ENCODE measurements at regions not wholly inside any gene's neighbourhood (a gene's known extent, or its start where the extent isn't known, plus 50 kb on each side); places are given as distances from the start of the nearest gene placed in this dataset.

DNA sequence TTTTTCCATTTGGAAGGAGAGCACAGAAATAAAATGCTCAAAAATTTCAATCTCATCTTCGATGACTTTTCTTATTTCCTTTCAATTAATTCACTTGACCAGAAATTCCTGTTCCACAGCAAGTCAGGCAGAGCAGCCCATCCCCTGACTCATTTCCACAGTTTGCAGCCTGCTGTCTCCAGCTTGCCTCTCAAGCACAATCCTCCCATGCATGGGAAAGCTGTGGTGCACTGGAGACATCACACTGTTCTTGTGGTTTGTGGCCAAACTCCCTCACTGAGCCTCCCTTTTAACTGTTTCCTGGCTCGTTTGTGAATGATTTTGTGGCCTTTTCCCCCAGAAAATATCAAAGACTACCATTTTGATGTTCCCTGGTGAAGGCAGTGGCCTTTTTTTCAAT is 114.0 kb upstream of the ENPEP start:
- TF ChIP-seq POLR2A (IDR thresholded peaks at IDR 0.05) = no peak
- TF ChIP-seq, protein P1, sequence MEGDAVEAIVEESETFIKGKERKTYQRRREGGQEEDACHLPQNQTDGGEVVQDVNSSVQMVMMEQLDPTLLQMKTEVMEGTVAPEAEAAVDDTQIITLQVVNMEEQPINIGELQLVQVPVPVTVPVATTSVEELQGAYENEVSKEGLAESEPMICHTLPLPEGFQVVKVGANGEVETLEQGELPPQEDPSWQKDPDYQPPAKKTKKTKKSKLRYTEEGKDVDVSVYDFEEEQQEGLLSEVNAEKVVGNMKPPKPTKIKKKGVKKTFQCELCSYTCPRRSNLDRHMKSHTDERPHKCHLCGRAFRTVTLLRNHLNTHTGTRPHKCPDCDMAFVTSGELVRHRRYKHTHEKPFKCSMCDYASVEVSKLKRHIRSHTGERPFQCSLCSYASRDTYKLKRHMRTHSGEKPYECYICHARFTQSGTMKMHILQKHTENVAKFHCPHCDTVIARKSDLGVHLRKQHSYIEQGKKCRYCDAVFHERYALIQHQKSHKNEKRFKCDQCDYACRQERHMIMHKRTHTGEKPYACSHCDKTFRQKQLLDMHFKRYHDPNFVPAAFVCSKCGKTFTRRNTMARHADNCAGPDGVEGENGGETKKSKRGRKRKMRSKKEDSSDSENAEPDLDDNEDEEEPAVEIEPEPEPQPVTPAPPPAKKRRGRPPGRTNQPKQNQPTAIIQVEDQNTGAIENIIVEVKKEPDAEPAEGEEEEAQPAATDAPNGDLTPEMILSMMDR (IDR thresholded peaks at IDR 0.05) = no peak
